GM19463 (cell line): ENCODE measurements at regions not wholly inside any gene's neighbourhood (a gene's known extent, or its start where the extent isn't known, plus 50 kb on each side); places are given as distances from the start of the nearest gene placed in this dataset.
A peak's percentile ranks its signal among the peaks of the same experiment; 100 is the strongest.

Experiments
- ATAC-seq: cut with Tn5 transposase; IDR thresholded peaks from one replicate; pipeline ENCODE4 v1.9.1; 2021; ENCODE audit warnings: mild to moderate bottlenecking, moderate library complexity; ENCODE audit not compliant: unreplicated experiment

GRCh38 chr10:62735464-62736167 is 68.9 kb upstream of the ADO start:
- peak; percentile 51 for ATAC-seq

GRCh38 chr10:62736168-62736546 is 68.4 kb upstream of the ADO start:
- no peak for ATAC-seq

DNA sequence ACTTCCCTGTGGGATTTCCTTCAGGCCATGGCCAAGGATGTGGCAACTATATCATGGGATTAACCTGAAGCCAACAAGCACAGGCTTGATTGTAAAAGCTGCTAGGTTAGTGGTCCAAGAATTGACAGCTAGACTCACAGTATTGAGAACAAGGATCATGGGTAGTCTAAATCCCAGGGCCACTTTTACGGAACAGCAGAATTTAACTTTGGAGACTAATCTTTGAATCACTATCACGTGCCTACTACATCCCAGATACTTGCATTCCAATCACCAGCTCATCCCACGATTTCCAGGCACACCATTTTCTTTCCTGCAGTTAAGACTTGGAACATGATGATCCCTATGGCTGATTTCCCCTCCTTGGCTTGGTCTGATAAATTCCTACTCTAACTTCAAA is 65.6 kb upstream of the ADO start:
- no peak for ATAC-seq

DNA sequence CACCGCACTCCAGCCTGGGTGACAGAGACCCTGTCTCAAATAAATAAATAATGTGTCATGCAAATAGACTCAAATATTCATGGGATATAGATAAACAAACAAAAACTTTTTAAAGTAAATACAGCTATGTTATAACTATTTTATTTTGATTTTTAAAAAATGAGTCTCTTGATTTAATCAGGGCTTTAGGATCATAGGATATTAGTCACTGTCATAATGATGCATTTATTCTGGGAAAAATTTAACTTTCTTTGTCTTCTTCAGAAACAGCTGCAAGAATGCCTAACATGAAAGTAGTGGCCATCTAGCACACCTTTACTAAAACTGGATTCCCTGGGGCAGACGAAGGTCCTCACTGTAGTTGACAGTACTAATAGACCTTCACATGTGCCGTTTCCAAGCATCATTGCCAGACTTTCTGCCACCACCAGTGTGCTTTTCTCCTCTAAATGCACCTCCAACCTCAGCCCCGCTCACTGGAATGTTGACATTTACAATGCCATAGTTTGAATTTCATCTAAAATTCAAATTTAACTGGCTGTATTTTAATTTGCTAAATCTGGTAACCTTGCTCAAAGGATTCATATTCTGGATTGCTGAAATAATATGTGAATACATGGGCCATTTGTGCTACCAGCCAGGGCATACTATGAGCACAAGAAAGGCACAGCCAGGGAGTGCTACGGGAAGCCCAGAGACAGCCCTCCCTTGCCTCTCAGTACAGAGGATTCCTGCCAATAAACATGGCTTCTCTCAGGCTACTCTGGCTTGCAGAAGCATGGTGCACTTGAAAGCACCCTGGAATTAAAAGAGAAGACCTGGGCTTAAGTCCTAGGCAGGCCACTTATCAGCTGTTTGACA is 63.4 kb upstream of the ADO start:
- no peak for ATAC-seq

DNA sequence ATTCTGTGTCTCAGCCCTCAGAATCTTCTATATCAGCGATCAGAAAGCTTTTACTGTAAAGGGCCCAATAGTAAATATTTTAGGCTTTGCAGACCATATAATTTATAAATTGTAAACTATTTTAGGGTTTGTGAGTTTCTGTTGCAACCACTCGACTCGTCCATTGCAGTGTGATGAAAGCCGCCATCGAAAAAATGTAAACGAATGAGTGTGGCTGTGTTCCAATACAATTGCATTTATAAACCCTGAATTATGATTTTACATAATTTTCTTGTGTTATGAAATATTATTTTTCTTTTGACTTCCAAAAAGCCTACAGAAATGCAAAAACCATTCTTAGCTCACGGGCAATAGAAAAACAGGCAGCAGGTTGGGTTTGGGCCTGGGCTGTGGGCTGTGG is 62.5 kb upstream of the ADO start:
- no peak for ATAC-seq

- ATAC-seq: peak; percentile 53
These were observed 61.9 kb upstream of the ADO start for GRCh38 chr10:62742536-62743061.

DNA sequence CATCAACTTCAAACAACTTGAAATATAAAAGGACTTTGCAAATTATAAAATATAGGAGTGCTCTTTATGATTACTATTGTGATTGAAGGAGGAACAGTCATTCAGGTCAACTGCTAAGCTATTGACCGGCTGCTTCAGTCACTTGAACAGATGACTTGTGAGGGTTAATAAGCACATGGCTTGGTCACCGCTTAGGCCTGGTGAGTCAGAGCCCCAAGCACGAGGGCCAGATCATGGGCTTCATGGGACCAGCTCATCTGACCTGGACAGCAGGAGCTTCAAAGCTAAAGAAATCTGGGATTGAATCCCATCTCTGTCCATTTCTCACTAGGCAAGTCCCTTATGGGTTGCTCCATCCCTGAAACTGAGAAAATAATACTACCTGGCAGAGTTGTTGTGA is 60.4 kb upstream of the ADO start:
- no peak for ATAC-seq

GRCh38 chr10:62745581-62745980 is 58.9 kb upstream of the ADO start:
- no peak for ATAC-seq

GRCh38 chr10:62746951-62747729 is 57.4 kb upstream of the ADO start:
- ATAC-seq: no peak

DNA sequence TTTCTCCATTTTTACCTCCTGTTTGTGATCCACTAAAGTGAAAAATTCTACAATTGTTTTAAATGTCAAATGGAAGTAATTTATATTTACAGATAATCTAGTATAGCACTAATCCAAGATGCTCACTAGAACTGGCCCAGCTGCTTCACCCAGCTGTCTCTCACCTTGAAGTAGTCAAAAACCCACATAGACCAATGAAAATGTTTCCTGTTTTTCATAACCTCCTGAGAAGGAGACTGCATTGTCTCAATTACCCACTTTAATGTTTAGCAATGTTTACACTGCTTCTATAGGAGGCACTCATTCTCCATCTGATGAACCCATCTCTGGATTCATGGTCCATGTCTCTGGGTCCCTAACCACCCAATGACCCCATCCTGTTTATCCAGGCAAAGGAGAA is 56.1 kb upstream of the ADO start:
- no peak for ATAC-seq

DNA sequence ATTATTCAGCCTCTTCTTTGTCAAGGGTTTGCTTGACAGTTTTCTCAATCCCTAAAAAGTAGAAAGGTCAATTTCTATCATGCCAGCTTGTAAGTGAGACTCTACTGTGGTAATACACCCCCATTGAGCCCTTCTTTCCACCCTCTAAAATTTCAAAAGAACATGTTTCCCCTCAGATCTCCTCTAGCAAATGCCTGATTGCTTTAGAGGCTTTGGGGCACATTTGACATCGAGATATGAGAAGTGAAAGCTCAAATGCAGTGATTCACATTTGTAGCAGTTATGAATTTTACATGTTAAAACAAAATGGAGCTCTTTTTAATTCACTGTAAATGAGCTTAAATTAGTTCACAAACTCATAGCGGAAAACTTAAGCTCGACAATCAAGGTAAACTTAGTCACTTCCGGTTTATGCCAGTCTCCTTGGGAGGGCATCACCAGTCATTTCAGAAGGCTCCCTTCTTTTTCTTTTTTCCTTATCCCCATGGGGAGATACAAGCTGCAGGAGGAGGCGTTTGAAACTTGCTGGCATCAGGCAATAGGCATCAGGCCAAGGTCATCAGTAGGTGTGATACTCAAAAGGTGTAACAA is 55.3 kb upstream of the ADO start:
- ATAC-seq: no peak
